HG03045 (cell line): ENCODE measurements at regions not wholly inside any gene's neighbourhood (a gene's known extent, or its start where the extent isn't known, plus 50 kb on each side); places are given as distances from the start of the nearest gene placed in this dataset.
"Not testable (repeated sequence)": the region's sequence is repeated elsewhere in the genome, so short reads cannot be mapped to it uniquely, and the experiment has no call there.

Experiments used
- ATAC-seq: cut with Tn5 transposase; IDR thresholded peaks from one replicate; pipeline ENCODE4 v1.9.1; 2021; ENCODE audit warnings: mild to moderate bottlenecking, moderate library complexity; ENCODE audit not compliant: unreplicated experiment

GRCh38 chr3:177646749-177647148 is 449.5 kb upstream of the TBL1XR1 start:
- ATAC-seq = no peak

GRCh38 chr3:177647341-177647740 is 450.1 kb upstream of the TBL1XR1 start:
- ATAC-seq = no peak

GRCh38 chr3:177647876-177648275 is 450.6 kb upstream of the TBL1XR1 start:
- no peak for ATAC-seq

- no peak for ATAC-seq
Observed at GRCh38 chr3:177652556-177653291, 455.4 kb upstream of the TBL1XR1 start.

- no peak for ATAC-seq
Observed at GRCh38 chr3:177657243-177657642, 460.0 kb upstream of the TBL1XR1 start.

GRCh38 chr3:177658354-177658753 is 461.1 kb upstream of the TBL1XR1 start:
- ATAC-seq = no peak

GRCh38 chr3:177664380-177665103 is 467.3 kb upstream of the TBL1XR1 start:
- ATAC-seq = not testable (repeated sequence)

- no peak for ATAC-seq
Observed at GRCh38 chr3:177665122-177665808, 468.0 kb upstream of the TBL1XR1 start.

- ATAC-seq = no peak
Observed at GRCh38 chr3:177672252-177672911, 475.1 kb upstream of the TBL1XR1 start.

GRCh38 chr3:177673112-177673914 is 476.0 kb upstream of the TBL1XR1 start:
- no peak for ATAC-seq

GRCh38 chr3:177674186-177674585 is 476.9 kb upstream of the TBL1XR1 start:
- ATAC-seq = no peak

- ATAC-seq = no peak
Observed at GRCh38 chr3:177676148-177676547, 478.9 kb upstream of the TBL1XR1 start.

- no peak for ATAC-seq
Observed at GRCh38 chr3:177676947-177677587, 479.8 kb upstream of the TBL1XR1 start.

- no peak for ATAC-seq
Observed at GRCh38 chr3:177679568-177680471, 482.5 kb upstream of the TBL1XR1 start.

GRCh38 chr3:177680472-177680821 is 483.2 kb upstream of the TBL1XR1 start:
- ATAC-seq = no peak

- no peak for ATAC-seq
Observed at GRCh38 chr3:177681156-177681555, 483.9 kb upstream of the TBL1XR1 start.

GRCh38 chr3:177681852-177682251 is 484.6 kb upstream of the TBL1XR1 start:
- ATAC-seq = no peak

- no peak for ATAC-seq
Observed at GRCh38 chr3:177683586-177683985, 486.3 kb upstream of the TBL1XR1 start.

- ATAC-seq = no peak
Observed at GRCh38 chr3:177686671-177687070, 489.4 kb upstream of the TBL1XR1 start.
